Adrenal gland (tissue), 9 donors: ENCODE measurements at regions not wholly inside any gene's neighbourhood (a gene's known extent, or its start where the extent isn't known, plus 50 kb on each side); places are given as distances from the start of the nearest gene placed in this dataset.

ENCODE experiments used
- DNase-seq, 7 donors: peaks; one replicate each; pipeline ENCODE4 v3.0.0-alpha.2; 2019 to 2020
- H3K27ac ChIP-seq, 5 donors: fragments of 200-600 bp; sonication (generic) in 4 of 5; 1 replicate in 3 of 5; 2 replicates in 2 of 5; pipeline versions ENCODE4 v1.5.1 to v1.8.0; 2016 to 2020; ENCODE audit warnings: mild to moderate bottlenecking in 1 of 5
- H3K27me3 ChIP-seq: fragments of 200-600 bp; 2 replicates; pipeline ENCODE4 v1.8.0; 2021
- H3K36me3 ChIP-seq, 2 donors: fragments of 200-600 bp; replicated peaks in 1 of 2; 1 replicate in 1 of 2; 2 replicates in 1 of 2; pipeline versions ENCODE4 v1.5.1 to v1.8.0; 2018 to 2022
- H3K4me1 ChIP-seq, 2 donors: fragments of 200-600 bp; replicated peaks in 1 of 2; 1 replicate in 1 of 2; 2 replicates in 1 of 2; pipeline versions ENCODE4 v1.5.1 to v1.8.0; 2018 to 2021
- H3K4me3 ChIP-seq, 4 donors: fragments of 200-600 bp; sonication (generic) in 3 of 4; one replicate each; pipeline ENCODE4 v1.5.1; 2016 to 2018
- H3K9me3 ChIP-seq, 3 donors: fragments of 200-600 bp; sonication (generic) in 1 of 3; replicated peaks in 1 of 3; 1 replicate in 2 of 3; 2 replicates in 1 of 3; pipeline versions ENCODE4 v1.5.1 to v1.8.0; 2016 to 2021
- CTCF ChIP-seq, 6 experiments: fragments of 450-650 bp in 4 of 6; fragments of 200-600 bp in 2 of 6; sonication (generic) in 1 of 6; IDR thresholded peaks; 1 replicate in 5 of 6; 2 replicates in 1 of 6; pipeline versions ENCODE4 v1.5.1 to v1.8.0; 2016 to 2021; ENCODE audit warnings: antibody characterized with exemption in 6 of 6, mild to moderate bottlenecking in 2 of 6, moderate library complexity in 1 of 6
- POLR2A ChIP-seq, 2 donors: fragments of 450-650 bp; IDR thresholded peaks; one replicate each; pipeline ENCODE4 v1.6.1; 2017; ENCODE audit warnings: antibody characterized with exemption in 2 of 2, mild to moderate bottlenecking in 2 of 2, moderate library complexity in 1 of 2
- WGBS, 4 donors: extraction: QIAGEN DNeasy Blood & Tissue Kit in 2 of 4; methylation state at CpG; one replicate each; pipeline versions ENCODE4 v1.1.5 to v1.1.7; 2013 to 2017; 5-methylcytosine and 5-hydroxymethylcytosine counted together
- intact Hi-C, 2 donors: fragments of 100-400 bp; cut with DNase I; formaldehyde crosslinking; loops; one replicate each; pipeline versions ENCODE4 v1.14.1 to v1.15.0; 2022 to 2023
- donor health status: healthy with polysubstance abuse.
- donor health status: Bipolar disorder and iron deficiency.
- donor health status: DM: yes; HTN: yes; CAD: no.
- donor health status: DM: no; HTN: no; CAD: no.
- donor health status: DM: no; HTN: no; CAD: no.

GRCh38 chr5:104429911-104430310 is 867.3 kb upstream of the NUDT12 start:
- H3K36me3 ChIP-seq: no peaks in the 10 kb centered on the region
- no peak overlapping the region for H3K27ac ChIP-seq
- no peaks in the 10 kb centered on the region for H3K4me1 ChIP-seq
- no peak overlapping the region for H3K4me3 ChIP-seq
- no peak for TF ChIP-seq POLR2A (IDR thresholded peaks at IDR 0.05)
- no peak for TF ChIP-seq CTCF (IDR thresholded peaks at IDR 0.05)
- intact Hi-C loops: no loop called here
- DNase-seq: no peak
- 82 to 91% (median 86%) methylated on average over 1 of the region's 1 CpG for WGBS, 4 donors
- H3K9me3 ChIP-seq: no peaks in the 10 kb centered on the region
- H3K27me3 ChIP-seq: no peaks in the 10 kb centered on the region

DNA sequence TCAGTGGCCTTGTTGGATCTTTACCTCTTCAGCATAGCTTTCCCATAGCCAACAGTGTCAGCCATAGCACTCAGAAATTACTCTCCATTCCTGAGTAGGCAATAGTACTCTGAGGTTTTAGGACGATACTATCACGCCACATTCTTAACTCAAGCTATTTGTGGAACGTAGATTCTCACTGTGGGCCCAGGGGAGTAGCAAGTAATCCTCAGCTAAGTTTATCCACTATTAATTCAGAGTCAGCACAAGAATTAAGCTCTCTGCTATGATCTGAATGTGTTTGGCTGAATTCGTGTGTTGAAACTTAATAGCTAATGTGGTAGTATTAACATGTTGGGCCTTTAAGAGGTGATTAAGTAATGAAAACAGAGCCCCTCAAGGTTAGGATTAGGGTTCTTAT is 858.8 kb upstream of the NUDT12 start:
- Histone ChIP-seq H3K36me3 (no peaks in the 10 kb centered on the region), H3K27me3 (no peaks in the 10 kb centered on the region), H3K27ac (no peak overlapping the region), H3K4me3 (no peak overlapping the region), H3K4me1 (no peaks in the 10 kb centered on the region), H3K9me3 (no peaks in the 10 kb centered on the region)
- TF ChIP-seq POLR2A (IDR thresholded peaks at IDR 0.05) (no peak), CTCF (IDR thresholded peaks at IDR 0.05) (no peak)
- intact Hi-C loops: no loop called here
- WGBS, 4 donors: 85 to 98% (median 90%) methylated on average over 4 of the region's 4 CpGs
- DNase-seq: no peak

GRCh38 chr5:104418056-104418455 is 855.5 kb upstream of the NUDT12 start:
- Histone ChIP-seq H3K4me1 (no peaks in the 10 kb centered on the region), H3K36me3 (no peaks in the 10 kb centered on the region), H3K4me3 (no peak overlapping the region), H3K9me3 (no peaks in the 10 kb centered on the region), H3K27me3 (no peaks in the 10 kb centered on the region), H3K27ac (no peak overlapping the region)
- 84 to 94% (median 90%) methylated on average over 1 of the region's 1 CpG for WGBS, 4 donors
- DNase-seq: no peak
- TF ChIP-seq POLR2A (IDR thresholded peaks at IDR 0.05) (no peak), CTCF (IDR thresholded peaks at IDR 0.05) (no peak)
- intact Hi-C loops: no loop called here

GRCh38 chr5:104412649-104413240 is 850.2 kb upstream of the NUDT12 start:
- peak in 6 of 7 donors; percentile 2 to 53 (median 22) for DNase-seq
- Histone ChIP-seq H3K27me3 (no peaks in the 10 kb centered on the region), H3K9me3 (no peaks in the 10 kb centered on the region), H3K36me3 (no peaks in the 10 kb centered on the region), H3K4me3 (no peak overlapping the region), H3K4me1 (no peaks in the 10 kb centered on the region), H3K27ac (no peak overlapping the region)
- intact Hi-C loops: no loop called here
- TF ChIP-seq POLR2A (IDR thresholded peaks at IDR 0.05): no peak
- TF ChIP-seq CTCF (IDR thresholded peaks at IDR 0.05): peak in 4 of 6 experiments; percentile 11 to 45 (median 25)
- WGBS, 4 donors: 77 to 87% (median 84%) methylated on average over 1 of the region's 1 CpG
